HL-60 (cell line): ENCODE measurements at regions not wholly inside any gene's neighbourhood (a gene's known extent, or its start where the extent isn't known, plus 50 kb on each side); places are given as distances from the start of the nearest gene placed in this dataset.

Experiments
- DNase-seq, 2 experiments: peaks; one replicate each; pipeline ENCODE4 v3.0.0-alpha.2; 2010 to 2020; ENCODE audit warnings: low read depth in 1 of 2, low spot score in 1 of 2
- H3K27ac ChIP-seq: fragments of 250-450 bp; sonication (Bioruptor Pico); replicated peaks from 2 replicates; pipeline ENCODE4 v1.5.1; 2020; ENCODE audit warnings: mild to moderate bottlenecking, moderate library complexity
- H3K27me3 ChIP-seq: fragments of 250-450 bp; sonication (Bioruptor Pico); 2 replicates; pipeline ENCODE4 v1.5.1; 2021; ENCODE audit warnings: mild to moderate bottlenecking, moderate library complexity; ENCODE audit not compliant: insufficient read depth, poor library complexity, severe bottlenecking
- H3K4me3 ChIP-seq: replicated peaks from 2 replicates; pipeline ENCODE4 v1.5.1; 2011; ENCODE audit warnings: mild to moderate bottlenecking, control low read depth, low read length; ENCODE audit not compliant: insufficient read depth
- CTCF ChIP-seq: IDR thresholded peaks from one replicate; pipeline ENCODE4 v1.5.1; 2011; ENCODE audit warnings: low read length, control low read depth, inconsistent platforms; ENCODE audit not compliant: insufficient read depth
- GABPA ChIP-seq: IDR thresholded peaks from 2 replicates; pipeline ENCODE4 v1.6.1; 2012; ENCODE audit warnings: low read depth
- POLR2AphosphoS5 ChIP-seq: IDR thresholded peaks from 2 replicates; pipeline ENCODE4 v1.6.1; 2012; ENCODE audit warnings: low read depth
- REST ChIP-seq: IDR thresholded peaks from 2 replicates; pipeline ENCODE4 v1.6.1; 2012; ENCODE audit warnings: low read depth; ENCODE audit not compliant: insufficient replicate concordance
- SPI1 ChIP-seq: IDR thresholded peaks from 2 replicates; pipeline ENCODE4 v1.6.1; 2012; ENCODE audit warnings: low read depth, mild to moderate bottlenecking, borderline replicate concordance

- no peaks in the 10 kb centered on the region for H3K27me3 ChIP-seq
- no peak overlapping the region for H3K4me3 ChIP-seq
- no peak for TF ChIP-seq REST
- TF ChIP-seq SPI1: no peak
- no peak for TF ChIP-seq GABPA
- TF ChIP-seq POLR2AphosphoS5: no peak
- no peak for TF ChIP-seq CTCF
- H3K27ac ChIP-seq: no peak overlapping the region
- no peak for DNase-seq
Measured at GRCh38 chr16:7206469-7206868, 126.2 kb upstream of the RBFOX1 start.

- DNase-seq: no peak
- no peak overlapping the region for H3K27ac ChIP-seq
- no peaks in the 10 kb centered on the region for H3K27me3 ChIP-seq
- TF ChIP-seq SPI1 (no peak), CTCF (no peak), POLR2AphosphoS5 (no peak), GABPA (no peak), REST (no peak)
- no peak overlapping the region for H3K4me3 ChIP-seq
Measured at GRCh38 chr16:7200320-7200719, 132.3 kb upstream of the RBFOX1 start.

- no peak for DNase-seq
Measured at GRCh38 chr16:7185689-7186088, 147.0 kb upstream of the RBFOX1 start.

More at GRCh38 chr16:7185689-7186088, 147.0 kb upstream of the RBFOX1 start:
- Histone ChIP-seq H3K27me3 (no peaks in the 10 kb centered on the region), H3K4me3 (no peak overlapping the region), H3K27ac (no peak overlapping the region)
- TF ChIP-seq POLR2AphosphoS5 (no peak), CTCF (no peak), SPI1 (no peak), REST (no peak), GABPA (no peak)
